CD14-positive monocyte (primary cell): ENCODE measurements at regions not wholly inside any gene's neighbourhood (a gene's known extent, or its start where the extent isn't known, plus 50 kb on each side); places are given as distances from the start of the nearest gene placed in this dataset.

Experiments used
- DNase-seq, 3 donors: peaks; one replicate each; pipeline ENCODE4 v3.0.0-alpha.2; 2011 to 2022
- H2AFZ ChIP-seq: 2 replicates; pipeline ENCODE4 v1.6.0; 2012; ENCODE audit warnings: mild to moderate bottlenecking, low read depth, low read length, inconsistent platforms; ENCODE audit not compliant: insufficient read depth, poor library complexity, severe bottlenecking
- H3K27ac ChIP-seq, 2 donors: 1 replicate in 1 of 2; 2 replicates in 1 of 2; pipeline ENCODE4 v1.5.1; 2012 to 2013; ENCODE audit warnings: low read length in 2 of 2, control low read depth in 1 of 2, inconsistent platforms in 1 of 2, low read depth in 1 of 2, mild to moderate bottlenecking in 1 of 2
- H3K27me3 ChIP-seq, 2 donors: one replicate each; pipeline versions ENCODE4 v1.6.0 to v1.6.1; 2011 to 2013; ENCODE audit warnings: low read length in 2 of 2; ENCODE audit not compliant: control insufficient read depth in 2 of 2, insufficient read depth in 2 of 2
- H3K36me3 ChIP-seq, 2 donors: replicated peaks in 1 of 2; 1 replicate in 1 of 2; 2 replicates in 1 of 2; pipeline versions ENCODE4 v1.5.1 to v1.6.1; 2012 to 2013; ENCODE audit warnings: low read length in 2 of 2, control low read depth in 1 of 2, inconsistent platforms in 1 of 2, mild to moderate bottlenecking in 1 of 2; ENCODE audit not compliant: insufficient read depth in 2 of 2, control insufficient read depth in 1 of 2
- H3K4me1 ChIP-seq, 2 donors: 1 replicate in 1 of 2; 2 replicates in 1 of 2; pipeline versions ENCODE4 v1.5.1 to v1.6.1; 2012 to 2013; ENCODE audit warnings: low read length in 2 of 2, control low read depth in 1 of 2, inconsistent platforms in 1 of 2, mild to moderate bottlenecking in 1 of 2, moderate library complexity in 1 of 2; ENCODE audit not compliant: insufficient read depth in 2 of 2, control insufficient read depth in 1 of 2
- H3K4me2 ChIP-seq: replicated peaks from 2 replicates; pipeline ENCODE3; 2012; ENCODE audit warnings: low read length, moderate library complexity, mild to moderate bottlenecking; ENCODE audit not compliant: poor library complexity, severe bottlenecking; ENCODE audit errors: extremely low read depth
- H3K4me3 ChIP-seq, 3 experiments: fragments of 200-600 bp in 1 of 3; sonication (generic) in 1 of 3; replicated peaks in 1 of 3; 1 replicate in 2 of 3; 2 replicates in 1 of 3; pipeline ENCODE4 v1.5.1; 2011 to 2013; ENCODE audit warnings: low read length in 3 of 3, mild to moderate bottlenecking in 3 of 3, control low read depth in 2 of 3, low read depth in 2 of 3, inconsistent platforms in 1 of 3, moderate library complexity in 1 of 3
- H3K79me2 ChIP-seq: 2 replicates; pipeline ENCODE4 v1.6.0; 2012; ENCODE audit warnings: mild to moderate bottlenecking, control low read depth, inconsistent platforms, low read length, moderate library complexity; ENCODE audit not compliant: insufficient read depth
- H3K9ac ChIP-seq: 2 replicates; pipeline ENCODE4 v1.6.0; 2017; ENCODE audit warnings: low read length, mild to moderate bottlenecking; ENCODE audit not compliant: insufficient read depth, poor library complexity, severe bottlenecking
- H3K9me3 ChIP-seq, 2 donors: replicated peaks in 1 of 2; 1 replicate in 1 of 2; 2 replicates in 1 of 2; pipeline versions ENCODE4 v1.5.1 to v1.6.1; 2012 to 2013; ENCODE audit warnings: low read length in 2 of 2, control low read depth in 1 of 2; ENCODE audit not compliant: control insufficient read depth in 1 of 2, insufficient read depth in 1 of 2
- H4K20me1 ChIP-seq: 2 replicates; pipeline ENCODE4 v1.6.0; 2012; ENCODE audit warnings: mild to moderate bottlenecking, low read length, control low read depth, moderate library complexity; ENCODE audit not compliant: insufficient read depth
- H3K27ac Mint-ChIP-seq, 7 donors: one replicate each; pipeline ENCODE4 v1.8.0; 2020; ENCODE audit warnings: mild to moderate bottlenecking in 7 of 7, mixed read lengths in 7 of 7, moderate library complexity in 6 of 7, inconsistent platforms in 2 of 7
- H3K27me3 Mint-ChIP-seq, 3 donors: one replicate each; pipeline ENCODE4 v1.8.0; 2021 to 2022; ENCODE audit warnings: low read depth in 3 of 3, mild to moderate bottlenecking in 3 of 3, mixed read lengths in 3 of 3, moderate library complexity in 3 of 3, inconsistent platforms in 1 of 3
- H3K36me3 Mint-ChIP-seq, 2 donors: one replicate each; pipeline ENCODE4 v1.8.0; 2020; ENCODE audit warnings: mixed read lengths in 2 of 2, inconsistent platforms in 1 of 2, mild to moderate bottlenecking in 1 of 2
- H3K4me1 Mint-ChIP-seq: one replicate; pipeline ENCODE4 v1.8.0; 2020; ENCODE audit warnings: mild to moderate bottlenecking, mixed read lengths
- H3K4me3 Mint-ChIP-seq, 2 donors: one replicate each; pipeline ENCODE4 v1.8.0; 2020; ENCODE audit warnings: mild to moderate bottlenecking in 2 of 2, mixed read lengths in 2 of 2, moderate library complexity in 1 of 2
- H3K9me3 Mint-ChIP-seq, 7 donors: one replicate each; pipeline ENCODE4 v1.8.0; 2020 to 2022; ENCODE audit warnings: mixed read lengths in 7 of 7, mild to moderate bottlenecking in 6 of 7, moderate library complexity in 6 of 7, inconsistent platforms in 2 of 7
- CTCF ChIP-seq: fragments of 200-600 bp; IDR thresholded peaks from one replicate; pipeline ENCODE4 v1.8.0; 2022; ENCODE audit warnings: antibody characterized with exemption, mild to moderate bottlenecking
- WGBS: methylation state at CpG from one replicate; pipeline ENCODE4 v1.1.5; 2013; ENCODE audit warnings: missing lambda C conversion rate; ENCODE audit not compliant: insufficient coverage; 5-methylcytosine and 5-hydroxymethylcytosine counted together
- intact Hi-C, 2 donors: fragments of 100-400 bp; cut with micrococcal nuclease; formaldehyde crosslinking; loops; one replicate each; pipeline versions ENCODE4 v1.15.0 to v1.15.1; 2023

GRCh38 chr4:125393825-125394224, 79.1 kb downstream of the FAT4 start:
- no peaks in the 10 kb centered on the region for H3K27me3 ChIP-seq
- intact Hi-C loops: no loop called here
- no peaks in the 10 kb centered on the region for H3K79me2 ChIP-seq
- Mint-ChIP-seq H3K4me1 (no peaks in the 10 kb centered on the region), H3K9me3 (peaks cover 0 to 4% (median 0%) of the 10 kb centered on the region in 7 donors), H3K27me3 (no peaks in the 10 kb centered on the region), H3K4me3 (no peak overlapping the region), H3K27ac (no peak overlapping the region), H3K36me3 (no peaks in the 10 kb centered on the region)
- H3K4me1 ChIP-seq: no peaks in the 10 kb centered on the region
- H3K4me3 ChIP-seq: no peak overlapping the region
- no CpG with 5 or more reads among the region's 2 CpGs for WGBS
- no peak overlapping the region for H3K9ac ChIP-seq
- H2AFZ ChIP-seq: no peak overlapping the region
- no peaks in the 10 kb centered on the region for H3K36me3 ChIP-seq
- no peak overlapping the region for H3K27ac ChIP-seq
- no peak for TF ChIP-seq CTCF
- no peaks in the 10 kb centered on the region for H3K9me3 ChIP-seq
- no peaks in the 10 kb centered on the region for H4K20me1 ChIP-seq
- DNase-seq: no peak
- no peak overlapping the region for H3K4me2 ChIP-seq

GRCh38 chr4:125397226-125397625, 82.5 kb downstream of the FAT4 start:
- DNase-seq: no peak
- H3K9ac ChIP-seq: no peak overlapping the region
- no CpG with 5 or more reads among the region's 2 CpGs for WGBS
- Mint-ChIP-seq H3K4me3 (no peak overlapping the region), H3K4me1 (no peaks in the 10 kb centered on the region), H3K36me3 (no peaks in the 10 kb centered on the region), H3K27me3 (no peaks in the 10 kb centered on the region), H3K27ac (no peak overlapping the region), H3K9me3 (peaks cover 0 to 2% (median 0%) of the 10 kb centered on the region in 7 donors)
- H3K4me2 ChIP-seq: no peak overlapping the region
- no peaks in the 10 kb centered on the region for H3K36me3 ChIP-seq
- no peak overlapping the region for H2AFZ ChIP-seq
- H3K9me3 ChIP-seq: no peaks in the 10 kb centered on the region
- intact Hi-C loops: no loop called here
- H3K4me1 ChIP-seq: no peaks in the 10 kb centered on the region
- no peak for TF ChIP-seq CTCF
- H3K79me2 ChIP-seq: no peaks in the 10 kb centered on the region
- no peaks in the 10 kb centered on the region for H3K27me3 ChIP-seq
- no peak overlapping the region for H3K27ac ChIP-seq
- no peaks in the 10 kb centered on the region for H4K20me1 ChIP-seq
- no peak overlapping the region for H3K4me3 ChIP-seq
